Right kidney (tissue), 1 donor: ENCODE measurements at regions not wholly inside any gene's neighbourhood (a gene's known extent, or its start where the extent isn't known, plus 50 kb on each side); places are given as distances from the start of the nearest gene placed in this dataset.
"Not testable (repeated sequence)": the region's sequence is repeated elsewhere in the genome, so short reads cannot be mapped to it uniquely, and the experiment has no call there.

Source experiments
- DNase-seq: peaks from one replicate; pipeline ENCODE4 v3.0.0-alpha.2; 2016

GRCh38 chr12:61934564-61934963 is 325.6 kb upstream of the USP15 start:
- DNase-seq: no peak

GRCh38 chr12:61939977-61940376 is 320.2 kb upstream of the USP15 start:
- no peak for DNase-seq

- no peak for DNase-seq
These were observed 303.7 kb upstream of the USP15 start for GRCh38 chr12:61956545-61956944.

GRCh38 chr12:61974461-61974860 is 285.7 kb upstream of the USP15 start:
- no peak for DNase-seq

GRCh38 chr12:61985830-61986229 is 274.4 kb upstream of the USP15 start:
- no peak for DNase-seq

- no peak for DNase-seq
These were observed 273.0 kb upstream of the USP15 start for GRCh38 chr12:61987173-61987572.

GRCh38 chr12:61991661-61992060 is 268.5 kb upstream of the USP15 start:
- no peak for DNase-seq

- DNase-seq: no peak
These were observed 266.4 kb upstream of the USP15 start for GRCh38 chr12:61993734-61994345.

GRCh38 chr12:61996717-61997116 is 263.5 kb upstream of the USP15 start:
- DNase-seq: no peak

GRCh38 chr12:61998791-61999190 is 261.4 kb upstream of the USP15 start:
- DNase-seq: no peak

GRCh38 chr12:61999311-61999710 is 260.9 kb upstream of the USP15 start:
- no peak for DNase-seq

GRCh38 chr12:62001424-62001823 is 258.8 kb upstream of the USP15 start:
- no peak for DNase-seq

- no peak for DNase-seq
These were observed 257.0 kb upstream of the USP15 start for GRCh38 chr12:62003226-62003625.

GRCh38 chr12:62003701-62004100 is 256.5 kb upstream of the USP15 start:
- DNase-seq: no peak

GRCh38 chr12:62005615-62006014 is 254.6 kb upstream of the USP15 start:
- no peak for DNase-seq

- DNase-seq: no peak
These were observed 254.0 kb upstream of the USP15 start for GRCh38 chr12:62006076-62006732.

GRCh38 chr12:62008703-62009102 is 251.5 kb upstream of the USP15 start:
- no peak for DNase-seq

GRCh38 chr12:62009445-62009844 is 250.8 kb upstream of the USP15 start:
- DNase-seq: no peak

GRCh38 chr12:62010331-62010906 is 249.8 kb upstream of the USP15 start:
- not testable (repeated sequence) for DNase-seq

- DNase-seq: not testable (repeated sequence)
These were observed 249.2 kb upstream of the USP15 start for GRCh38 chr12:62010973-62011372.

GRCh38 chr12:62014330-62014729 is 245.9 kb upstream of the USP15 start:
- no peak for DNase-seq

- no peak for DNase-seq
These were observed 244.2 kb upstream of the USP15 start for GRCh38 chr12:62016021-62016420.

- no peak for DNase-seq
These were observed 238.4 kb upstream of the USP15 start for GRCh38 chr12:62021808-62022207.

GRCh38 chr12:62028536-62028935 is 231.7 kb upstream of the USP15 start:
- no peak for DNase-seq
